Activated CD4-positive, alpha-beta T cell treated with anti-CD3 and anti-CD28 coated beads, Interleukin-2, amount 50 U/mL, for 16 hours (primary cell): ENCODE measurements at regions not wholly inside any gene's neighbourhood (a gene's known extent, or its start where the extent isn't known, plus 50 kb on each side); places are given as distances from the start of the nearest gene placed in this dataset.

Experiments used
- DNase-seq: peaks from one replicate; pipeline ENCODE4 v3.0.0-alpha.2; 2020

DNA sequence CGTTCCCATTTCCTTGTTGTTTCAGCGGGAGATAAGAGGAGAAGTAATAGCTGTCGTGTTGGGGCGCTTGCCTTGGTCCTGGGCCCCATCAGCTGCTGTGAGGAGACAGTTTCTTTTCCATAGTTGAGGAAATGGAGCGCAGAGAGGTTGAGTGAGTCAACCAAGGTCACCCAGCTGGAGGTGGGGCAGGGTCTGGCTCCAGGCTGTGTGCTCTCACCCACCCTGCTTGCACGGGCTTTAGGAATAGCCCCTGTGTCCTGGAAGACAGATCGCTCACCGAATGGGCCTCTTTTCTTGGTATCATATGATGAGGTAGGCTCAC lies 165.7 kb upstream of the RTL1 start:
- no peak for DNase-seq

DNA sequence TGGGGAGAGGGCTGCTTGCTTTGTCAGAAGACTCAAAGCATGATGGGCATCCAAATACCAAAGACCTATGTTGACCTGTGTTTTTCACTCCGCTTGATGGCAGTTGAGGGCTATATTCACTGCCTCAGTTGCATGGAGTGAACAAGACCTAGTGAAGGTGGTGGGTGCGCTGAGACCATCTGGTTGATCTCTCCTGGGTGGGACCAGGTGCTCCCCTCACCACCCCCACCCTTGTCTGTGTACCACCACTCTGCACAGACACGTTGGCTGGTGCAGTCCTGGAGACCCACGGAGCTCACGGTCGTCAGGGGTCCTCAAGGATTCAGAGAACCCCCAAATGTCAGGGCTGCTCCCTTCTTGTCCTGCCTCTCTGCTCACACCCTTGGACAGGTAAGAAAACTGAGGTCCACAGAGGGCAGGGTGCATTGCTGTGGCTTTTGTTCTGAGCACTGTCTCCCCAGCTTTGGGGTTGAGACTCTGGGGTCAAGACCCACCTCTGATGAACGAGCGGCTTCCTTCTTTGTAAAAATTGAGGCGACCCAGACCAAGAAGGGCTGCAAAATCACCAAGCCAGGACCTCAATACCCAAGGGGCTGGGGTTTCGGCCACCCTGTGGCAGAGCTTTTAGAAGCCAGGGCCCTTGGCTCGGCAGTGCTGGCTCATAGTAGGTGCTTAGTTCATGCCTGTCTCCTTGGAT lies 166.3 kb upstream of the RTL1 start:
- DNase-seq = no peak

DNA sequence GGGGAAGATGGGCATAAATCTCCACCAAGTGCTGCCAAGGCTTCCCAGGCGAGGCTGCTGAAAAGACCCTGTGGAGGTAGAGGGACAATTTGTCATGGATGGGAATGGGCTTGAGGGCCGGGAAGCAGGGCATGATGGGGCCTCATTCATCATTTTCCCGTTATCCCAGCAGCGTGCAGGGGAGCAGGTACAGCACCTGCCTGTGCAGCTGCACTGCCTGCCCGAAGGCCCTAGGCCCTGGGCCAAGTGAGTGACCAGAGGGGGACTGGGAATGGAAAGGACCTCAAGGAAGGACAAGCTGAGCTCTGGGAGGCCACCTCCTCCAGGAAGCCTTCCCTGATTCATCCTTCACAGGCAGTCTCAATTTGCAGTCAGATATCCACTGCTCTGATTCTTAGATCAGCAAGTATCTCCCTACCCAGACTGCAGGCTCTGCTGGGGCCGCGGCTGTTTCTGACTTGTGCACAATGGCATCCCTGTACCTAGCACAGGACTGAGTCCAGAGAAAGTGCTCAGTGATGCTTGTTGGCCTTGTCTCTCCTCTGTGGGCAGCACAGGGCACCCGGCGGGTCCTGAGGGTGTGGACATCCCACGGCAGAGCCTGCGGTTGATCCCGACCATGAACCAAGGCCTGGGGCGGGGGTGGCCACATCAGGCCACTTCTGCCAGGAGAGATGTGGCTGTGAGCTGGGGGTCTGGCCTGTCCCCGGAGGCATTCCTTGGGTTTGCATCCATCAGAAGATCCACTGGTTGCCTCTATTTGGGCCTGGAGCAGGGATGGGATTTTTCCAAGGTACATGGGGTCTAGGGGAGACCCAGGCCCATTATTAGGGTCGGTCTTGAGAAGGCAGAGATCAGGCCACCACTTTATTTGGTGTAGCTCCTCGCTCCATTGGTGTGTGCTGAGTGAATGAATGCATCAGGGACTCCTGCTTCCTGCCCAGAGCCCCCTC lies 167.3 kb upstream of the RTL1 start:
- no peak for DNase-seq

DNA sequence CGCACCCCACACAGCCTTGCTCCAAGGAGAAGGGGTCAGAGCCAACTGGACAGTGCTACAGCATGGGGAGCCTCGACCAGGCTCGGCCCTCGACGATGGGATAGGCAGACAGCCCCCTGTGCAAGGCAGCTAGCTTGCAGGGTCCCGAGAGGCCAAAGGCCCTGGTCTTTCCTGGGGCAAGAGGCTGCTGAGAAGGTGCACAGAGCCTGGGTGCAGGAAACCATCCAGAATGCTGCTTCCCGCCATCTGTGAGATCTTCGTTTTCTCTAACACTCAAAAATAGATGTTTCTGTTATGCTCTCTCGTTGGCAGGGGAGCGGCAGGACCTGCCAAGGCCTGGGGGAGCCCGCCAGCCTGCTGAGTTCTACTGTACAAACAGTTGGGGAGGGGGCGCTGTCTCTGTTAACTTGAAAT lies 168.0 kb upstream of the RTL1 start:
- no peak for DNase-seq

DNA sequence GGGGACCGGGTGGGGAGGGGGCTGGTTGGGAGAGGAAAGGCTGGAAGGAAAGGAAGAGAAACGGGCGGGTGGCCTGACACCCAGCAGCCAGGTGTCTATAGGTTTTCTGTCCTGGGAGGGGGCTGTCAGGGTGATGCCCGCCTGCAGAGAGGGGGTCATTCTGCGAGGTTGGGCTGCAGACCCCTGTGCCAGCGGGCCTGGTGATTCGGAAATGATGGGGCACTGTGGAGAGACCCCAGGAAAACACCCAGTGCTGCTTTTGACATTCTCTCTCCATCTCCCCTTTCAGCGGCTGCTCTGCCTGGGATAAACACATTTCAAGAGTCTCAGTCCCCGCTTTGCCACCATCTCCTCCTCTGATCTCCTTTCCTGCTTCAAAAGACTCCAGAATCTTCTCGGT lies 168.5 kb upstream of the RTL1 start:
- DNase-seq = no peak

DNA sequence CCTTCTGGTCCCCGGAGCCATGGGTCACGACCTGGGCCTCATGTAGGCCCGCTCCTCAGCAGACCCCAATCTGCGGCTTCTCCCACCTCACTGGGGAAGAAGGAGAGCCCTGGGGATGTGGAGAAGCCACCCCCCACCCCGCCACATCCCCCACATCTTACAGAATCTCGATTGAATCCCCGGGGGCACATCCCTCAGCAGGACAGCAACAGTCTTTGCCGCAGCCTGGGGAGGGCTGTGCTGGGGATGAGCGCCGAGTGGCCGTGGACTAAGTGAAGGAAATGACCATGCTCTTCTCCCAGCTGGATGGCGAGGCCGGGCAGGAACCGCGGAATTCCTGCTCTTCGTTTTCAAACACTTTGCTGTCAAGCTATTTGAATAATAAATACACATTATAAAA lies 169.0 kb upstream of the RTL1 start:
- no peak for DNase-seq

DNA sequence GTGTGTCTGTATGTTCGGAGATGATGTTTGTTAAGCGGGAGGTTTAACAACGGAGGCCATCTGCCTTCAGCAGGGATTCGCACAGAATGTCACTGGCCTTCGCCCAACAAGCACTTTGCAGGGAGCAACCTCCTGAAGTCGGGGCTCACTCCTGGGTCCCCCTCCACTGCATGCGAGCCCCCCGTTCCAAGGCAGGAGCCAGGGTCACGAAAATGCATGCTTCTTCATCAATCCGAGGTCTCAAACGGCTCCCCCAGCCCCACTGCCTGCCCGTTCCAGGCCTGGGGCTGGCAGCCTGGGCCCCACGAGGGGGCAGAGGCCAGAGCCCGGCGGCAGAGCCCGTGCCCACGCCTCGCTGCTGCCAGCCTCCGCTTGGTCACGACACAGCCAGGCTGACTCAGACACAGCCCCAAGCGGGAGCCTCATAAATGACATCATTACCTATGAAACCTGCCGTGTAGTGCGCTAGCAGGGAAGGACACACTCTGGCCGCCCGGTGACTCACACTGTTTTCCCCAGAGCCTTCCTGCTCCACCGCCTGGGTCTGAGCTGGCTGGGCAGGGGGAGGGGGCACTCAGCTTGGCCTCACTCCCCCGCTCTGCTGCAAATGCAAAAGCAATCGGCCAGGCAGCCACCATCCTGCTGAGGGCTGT lies 169.5 kb upstream of the RTL1 start:
- DNase-seq = peak; percentile 34

DNA sequence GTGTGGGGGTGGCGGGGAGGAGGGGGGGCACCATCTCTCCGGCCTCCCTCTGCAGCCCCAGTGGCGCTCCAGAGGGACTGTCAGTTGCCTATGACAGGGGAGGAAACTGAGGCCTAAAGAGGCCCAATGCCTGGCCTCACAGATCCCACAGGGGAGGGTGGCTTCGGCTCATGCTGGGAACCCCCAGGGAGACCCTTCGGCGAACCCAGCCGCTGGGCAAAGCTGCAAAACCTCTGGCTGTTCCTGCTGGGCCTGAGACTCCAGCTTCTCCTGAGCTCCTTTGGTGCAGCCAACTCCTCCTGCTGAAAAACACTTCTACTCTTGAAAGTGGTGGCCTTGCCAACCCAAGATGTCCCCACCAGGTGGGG lies 170.1 kb upstream of the RTL1 start:
- DNase-seq = no peak

DNA sequence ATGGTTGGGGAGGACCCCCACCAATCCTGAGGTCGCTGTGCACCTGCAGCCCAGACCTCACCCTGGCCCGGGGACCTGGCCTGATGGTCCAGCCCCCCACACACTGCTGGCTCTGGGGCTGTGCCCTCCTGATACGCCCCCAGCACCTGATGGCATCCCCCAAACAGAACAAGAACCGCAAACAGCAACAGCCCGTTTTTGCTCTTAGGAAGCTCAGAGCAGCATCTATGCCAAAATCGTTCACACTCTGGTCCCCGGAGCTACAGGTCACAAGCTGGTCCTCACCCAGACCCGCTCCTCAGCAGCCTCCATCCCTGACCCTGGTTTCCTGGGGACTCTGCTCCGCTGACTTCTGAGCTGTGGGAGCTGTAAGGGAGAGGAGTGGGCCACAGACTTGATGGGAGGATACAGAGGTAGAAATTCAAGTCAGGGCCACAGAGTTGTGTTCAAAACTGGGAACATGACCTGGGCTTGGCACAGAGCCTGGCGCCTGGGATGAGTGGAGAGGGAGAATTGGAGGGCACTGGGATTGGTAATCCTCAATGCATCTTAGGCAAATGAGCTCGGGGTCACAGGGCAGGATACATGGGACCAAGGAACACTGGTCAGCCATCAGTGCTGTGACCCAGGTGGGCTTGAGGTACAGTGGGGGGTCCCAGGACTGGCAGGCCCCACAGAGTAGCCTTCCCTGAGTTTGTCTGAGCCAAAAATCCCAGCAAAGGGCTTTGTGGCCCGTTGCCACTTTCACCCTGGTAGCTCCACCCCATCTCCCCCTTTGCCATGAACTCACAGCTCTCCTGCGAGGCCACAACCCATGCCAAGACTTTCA lies 170.9 kb upstream of the RTL1 start:
- DNase-seq = no peak

DNA sequence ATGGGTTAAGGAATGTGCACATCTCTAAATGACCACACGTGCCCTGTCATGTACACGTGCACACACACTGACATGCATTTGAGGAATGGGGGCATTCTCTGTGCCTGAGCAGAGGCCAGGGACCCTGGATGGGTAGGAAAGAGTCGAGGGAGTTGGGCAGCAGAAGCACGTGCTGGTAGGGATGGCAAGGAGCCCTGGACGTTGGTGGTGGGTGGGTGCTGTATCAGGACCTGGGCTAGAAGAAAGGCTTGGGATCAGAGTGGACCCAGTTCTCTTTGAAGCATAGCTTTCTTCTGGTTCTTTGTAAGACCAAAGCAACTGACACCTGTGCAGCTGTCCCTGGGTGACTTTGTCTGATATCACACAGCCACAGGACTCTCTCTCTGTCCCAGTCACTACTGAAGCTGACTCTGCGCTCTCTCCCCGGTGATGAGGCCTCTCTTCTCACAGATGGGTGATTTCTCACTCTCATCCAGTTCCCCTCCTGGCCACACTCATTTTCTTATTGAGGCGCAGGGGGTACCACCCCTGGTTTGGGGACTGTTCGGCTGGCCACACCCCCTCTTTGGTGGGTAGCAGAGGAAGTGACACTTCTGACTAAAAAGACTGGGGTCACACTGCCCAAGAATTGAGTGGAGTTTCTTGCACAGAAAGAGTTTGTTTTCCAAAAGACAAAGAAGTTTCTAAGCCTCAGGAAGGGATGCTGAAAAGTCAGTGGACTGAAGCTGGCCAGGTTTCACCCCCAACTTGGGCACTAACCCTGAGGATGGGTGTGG lies 171.7 kb upstream of the RTL1 start:
- DNase-seq = peak; percentile 5

DNA sequence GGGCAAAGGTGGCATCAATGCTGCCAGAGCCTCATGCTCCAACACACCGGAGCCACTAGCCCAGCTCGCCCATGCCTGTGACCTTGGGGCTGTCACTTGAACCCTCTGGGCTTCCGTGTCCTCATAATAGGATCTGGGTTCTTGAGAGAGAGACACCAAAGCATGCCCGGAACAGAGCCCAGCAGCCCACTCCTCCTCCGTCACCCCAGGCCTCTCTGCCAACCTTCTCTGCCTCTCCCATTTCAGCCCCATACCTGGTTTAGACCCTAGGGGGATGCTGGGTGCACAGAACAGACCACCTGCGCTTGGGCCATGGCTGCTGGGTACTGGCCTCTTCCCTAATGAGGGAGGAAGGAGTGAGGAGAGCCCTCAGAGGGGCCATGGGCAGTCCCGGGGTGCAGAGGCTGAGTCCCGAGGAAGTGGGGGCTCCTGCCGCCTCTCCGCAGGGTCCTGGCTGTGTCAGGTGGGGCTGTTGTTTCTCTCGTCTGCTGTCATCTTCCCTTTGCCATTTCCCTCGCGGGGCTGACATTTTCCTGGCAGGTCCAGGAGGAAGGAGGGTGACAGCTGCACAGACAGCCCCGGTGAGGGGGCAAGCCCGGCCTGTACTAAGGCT lies 172.4 kb upstream of the RTL1 start:
- DNase-seq = no peak

DNA sequence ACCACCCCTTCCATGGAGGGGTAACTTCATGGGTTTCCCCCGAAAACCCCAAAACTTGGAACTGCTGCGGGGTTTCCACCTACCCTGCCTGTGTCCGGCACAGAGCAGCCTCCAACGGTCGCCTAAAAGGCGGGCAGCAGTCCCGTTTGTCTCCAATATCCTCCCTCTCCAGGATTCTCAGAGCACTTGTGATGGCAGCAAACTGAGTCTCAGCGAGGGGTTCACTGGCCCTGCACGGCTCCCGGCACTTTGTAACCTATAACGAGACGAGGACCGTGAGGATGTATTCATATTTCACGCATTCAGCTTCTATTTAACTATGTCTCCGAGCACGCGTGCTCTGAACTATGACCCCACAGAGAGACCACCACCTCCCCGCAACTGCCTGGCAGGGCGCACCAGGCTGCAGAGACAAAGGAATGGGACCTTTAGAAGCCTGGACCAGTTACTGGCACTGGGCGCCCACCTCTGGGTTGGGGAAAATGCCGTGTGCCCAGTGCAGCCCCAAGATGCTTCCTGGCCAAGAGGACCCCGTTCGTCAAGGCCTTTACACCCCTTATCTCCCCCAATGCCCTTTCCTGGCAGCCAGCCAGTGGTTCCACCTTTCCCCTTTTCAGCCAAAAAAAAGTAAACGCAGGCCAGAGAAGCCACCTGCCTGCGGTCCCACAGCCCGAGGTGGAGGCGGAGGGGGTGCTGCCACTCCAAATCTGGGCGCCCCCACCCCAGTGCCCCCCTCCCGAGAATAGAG lies 173.1 kb upstream of the RTL1 start:
- DNase-seq = no peak

DNA sequence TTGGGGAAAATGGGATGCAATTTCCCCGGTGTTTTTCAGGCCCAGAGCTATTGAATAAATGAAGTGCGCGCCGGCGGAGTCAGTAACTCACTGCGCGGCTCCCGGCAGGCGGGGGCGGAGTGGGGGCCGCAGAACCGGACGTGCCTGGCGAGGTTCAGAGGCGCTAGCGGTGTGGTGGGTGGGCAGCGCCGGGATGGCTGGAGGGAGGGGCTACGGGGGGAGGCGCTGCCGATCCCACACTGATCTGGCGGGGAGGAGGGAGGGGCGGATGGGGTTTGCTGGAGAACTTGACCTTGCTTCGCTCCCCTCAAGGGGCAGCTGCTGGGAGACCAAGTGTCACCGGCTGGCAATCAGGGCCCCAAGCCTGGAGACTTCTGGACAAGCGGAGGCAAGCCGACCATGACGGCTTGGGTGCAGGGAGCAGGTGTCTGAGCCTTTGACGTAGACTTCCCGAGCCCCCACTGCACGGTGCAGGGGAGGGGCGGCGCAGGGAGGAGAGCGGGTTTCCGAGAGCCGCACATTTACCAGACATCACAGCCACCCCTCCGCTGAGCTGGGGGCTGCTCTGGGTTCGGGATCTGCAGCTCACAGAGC lies 174.1 kb upstream of the RTL1 start:
- no peak for DNase-seq

DNA sequence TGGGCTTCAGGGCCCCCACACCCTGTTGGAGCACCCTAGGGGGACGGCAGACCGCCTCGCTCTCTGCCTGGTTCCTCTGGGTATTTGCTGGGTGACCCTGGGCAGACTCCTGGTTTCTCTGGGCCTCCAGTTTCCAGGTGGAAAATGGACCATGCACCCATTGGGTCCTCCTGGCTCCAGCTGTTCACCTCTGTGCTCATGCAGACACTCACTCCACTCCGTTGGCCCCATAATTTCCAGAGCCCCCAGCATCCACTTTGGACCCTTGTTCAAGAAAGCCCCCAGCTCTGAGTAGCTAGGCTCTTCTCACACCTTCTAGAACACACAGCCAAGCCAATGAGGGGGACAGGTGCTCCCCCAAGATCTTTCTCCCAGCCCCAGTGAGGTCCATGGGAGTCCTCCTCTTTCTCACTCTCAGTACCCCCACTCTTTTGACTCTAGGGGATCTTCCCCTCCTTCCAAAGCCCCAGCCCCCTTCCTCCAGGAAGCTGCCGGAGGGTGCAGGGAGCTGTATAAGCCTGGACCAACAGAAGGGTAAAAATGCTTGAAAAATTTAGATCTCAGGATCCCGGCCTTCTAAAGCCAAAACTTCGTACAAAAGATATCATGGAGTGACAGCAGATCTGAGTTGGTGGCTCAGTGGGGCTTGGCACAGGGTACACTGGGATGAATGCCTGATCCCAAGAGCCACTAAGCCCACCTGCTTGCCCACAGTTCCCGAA lies 174.8 kb upstream of the RTL1 start:
- DNase-seq = no peak

DNA sequence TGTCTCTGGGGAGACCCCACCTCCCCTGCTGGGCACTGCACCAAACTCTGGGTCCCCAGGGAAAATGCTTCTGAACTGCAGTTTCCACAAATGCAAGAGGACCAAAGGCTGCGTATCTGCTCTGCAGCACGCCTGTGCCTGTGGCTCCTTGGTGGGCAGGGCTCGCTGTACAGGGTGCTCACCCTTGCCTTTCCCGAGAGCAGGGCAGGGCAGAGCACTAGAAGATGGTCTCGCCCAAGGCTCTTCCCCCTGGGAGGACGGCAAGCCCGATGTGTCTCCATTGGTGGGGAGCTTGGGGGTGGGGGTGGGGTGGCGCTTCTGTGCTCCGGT lies 175.3 kb upstream of the RTL1 start:
- no peak for DNase-seq

DNA sequence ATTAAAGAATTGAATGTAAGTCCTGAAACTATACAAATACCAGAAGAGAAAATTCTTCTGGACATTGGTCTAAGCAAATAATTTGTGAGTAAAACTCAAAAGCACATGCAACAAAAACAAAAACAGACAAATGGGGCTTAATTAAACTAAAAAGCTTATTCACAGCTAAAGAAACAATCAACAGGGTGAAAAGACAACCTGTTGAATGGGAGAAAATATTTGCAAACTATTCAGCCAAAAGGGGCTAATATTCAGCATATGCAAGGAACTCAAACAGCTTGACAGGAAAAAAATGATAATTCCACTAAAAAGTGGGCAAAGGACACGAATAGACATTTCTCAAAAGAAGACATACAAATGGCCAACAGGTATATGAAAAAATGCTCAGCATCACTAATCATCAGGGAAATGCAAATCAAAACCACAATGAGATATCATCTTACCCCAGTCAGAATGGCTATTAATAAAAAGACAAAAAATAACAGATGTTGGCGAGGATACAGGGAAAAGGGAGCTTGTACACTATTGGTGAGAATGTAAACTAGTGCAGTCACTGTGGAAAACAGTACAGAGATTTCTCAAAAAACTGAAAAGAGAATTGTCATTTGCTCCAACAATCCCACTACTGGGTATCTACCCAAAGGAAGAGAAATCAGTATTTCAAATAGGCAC lies 177.5 kb upstream of the RTL1 start:
- DNase-seq = no peak

DNA sequence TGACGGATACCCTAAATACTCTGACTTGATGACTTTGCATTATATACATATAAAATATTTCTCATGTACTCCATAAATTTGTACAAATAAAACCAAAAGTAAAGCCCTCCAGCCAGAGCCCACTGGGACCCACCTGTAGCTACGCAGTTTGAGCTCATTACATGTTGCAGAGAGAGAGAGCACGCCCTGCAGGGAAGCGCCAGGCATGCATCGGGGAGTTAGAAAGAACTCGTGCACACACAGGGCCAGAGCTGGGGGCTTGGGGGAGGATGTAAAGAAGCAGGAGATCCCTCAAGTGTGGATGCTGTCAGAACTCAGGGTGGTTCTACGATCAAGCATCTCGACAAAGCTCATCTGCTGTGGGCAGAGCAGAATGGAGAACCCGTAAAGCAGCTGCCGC lies 178.5 kb upstream of the RTL1 start:
- DNase-seq = no peak

DNA sequence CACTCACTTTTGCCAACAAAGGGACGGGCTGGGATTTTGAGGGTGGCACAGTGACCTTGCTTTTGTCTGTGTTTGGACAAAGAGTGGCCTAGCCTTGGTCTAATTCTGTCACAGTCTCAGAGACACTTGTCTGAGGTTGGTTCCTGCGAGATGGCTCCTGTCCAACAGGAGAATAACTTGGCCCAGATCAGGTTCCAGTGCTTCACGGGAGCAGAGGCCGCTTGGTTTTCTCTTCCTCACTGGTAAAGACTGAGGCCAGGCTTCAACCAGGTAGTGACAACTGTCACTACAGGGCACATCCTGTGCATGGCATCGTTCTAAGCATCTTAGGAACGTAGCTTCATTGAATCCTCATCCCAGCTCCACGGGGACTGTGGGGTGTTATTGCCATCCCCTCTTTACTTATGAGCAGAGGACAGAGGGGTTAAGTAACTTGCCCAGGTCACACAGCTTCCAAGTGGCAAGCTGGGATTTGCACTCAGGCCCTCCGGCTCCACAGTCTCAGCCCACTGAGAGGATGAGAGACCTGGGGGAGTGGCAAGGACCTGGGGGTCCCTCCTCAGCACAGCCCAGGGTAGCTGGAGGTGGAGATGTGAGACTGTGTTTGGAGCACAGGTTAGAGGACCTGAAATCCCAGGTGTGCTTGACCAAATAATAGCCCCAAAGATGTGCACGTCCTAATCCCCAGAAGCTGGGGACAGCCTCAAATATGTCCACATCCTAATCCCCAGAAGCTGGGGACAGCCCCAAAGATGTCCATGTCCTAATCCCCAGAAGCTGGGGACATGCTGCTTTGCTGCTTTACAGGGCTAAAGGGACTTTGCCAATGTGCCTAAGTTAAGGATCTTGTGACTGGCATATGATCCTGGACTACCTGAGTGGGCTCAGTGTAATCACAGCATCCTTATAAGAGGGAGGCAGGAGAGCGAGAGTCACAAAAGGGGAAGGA lies 179.2 kb upstream of the RTL1 start:
- no peak for DNase-seq
